Osteocyte (in vitro differentiated cells): ENCODE measurements at regions not wholly inside any gene's neighbourhood (a gene's known extent, or its start where the extent isn't known, plus 50 kb on each side); places are given as distances from the start of the nearest gene placed in this dataset.

Experiments
- DNase-seq: peaks from one replicate; pipeline ENCODE4 v3.0.0; 2021; ENCODE audit warnings: mixed read lengths; ENCODE audit not compliant: unreplicated experiment; ENCODE audit errors: extremely low spot score
- H3K27ac Mint-ChIP-seq: one replicate; pipeline ENCODE4 v1.8.0; 2021; ENCODE audit warnings: mild to moderate bottlenecking, mixed read lengths; ENCODE audit not compliant: unreplicated experiment
- H3K27me3 Mint-ChIP-seq: one replicate; pipeline ENCODE4 v1.8.0; 2021; ENCODE audit warnings: mixed read lengths; ENCODE audit not compliant: unreplicated experiment
- H3K36me3 Mint-ChIP-seq: one replicate; pipeline ENCODE4 v1.8.0; 2021; ENCODE audit warnings: mixed read lengths; ENCODE audit not compliant: unreplicated experiment
- H3K4me1 Mint-ChIP-seq: one replicate; pipeline ENCODE4 v1.8.0; 2021; ENCODE audit warnings: mixed read lengths; ENCODE audit not compliant: unreplicated experiment
- H3K4me3 Mint-ChIP-seq: one replicate; pipeline ENCODE4 v1.8.0; 2021; ENCODE audit warnings: mild to moderate bottlenecking, moderate library complexity, mixed read lengths; ENCODE audit not compliant: unreplicated experiment
- H3K9me3 Mint-ChIP-seq: one replicate; pipeline ENCODE4 v1.8.0; 2021; ENCODE audit warnings: mixed read lengths; ENCODE audit not compliant: unreplicated experiment
- CTCF ChIP-seq: fragments of 200-600 bp; sonication (generic); IDR thresholded peaks from 2 replicates; pipeline ENCODE4 v1.5.0; 2021; ENCODE audit warnings: antibody characterized with exemption, mild to moderate bottlenecking, moderate library complexity

GRCh38 chr11:104322696-104323095 is 158.7 kb upstream of the PDGFD start:
- H3K27me3 Mint-ChIP-seq: no peaks in the 10 kb centered on the region
- H3K27ac Mint-ChIP-seq: no peak overlapping the region
- no peaks in the 10 kb centered on the region for H3K36me3 Mint-ChIP-seq
- no peaks in the 10 kb centered on the region for H3K9me3 Mint-ChIP-seq
- no peak for TF ChIP-seq CTCF
- no peaks in the 10 kb centered on the region for H3K4me1 Mint-ChIP-seq
- no peak for DNase-seq
- no peak overlapping the region for H3K4me3 Mint-ChIP-seq

- H3K9me3 Mint-ChIP-seq: peaks cover 2% of the 10 kb centered on the region
- no peak for TF ChIP-seq CTCF
- H3K36me3 Mint-ChIP-seq: no peaks in the 10 kb centered on the region
- DNase-seq: no peak
- H3K27ac Mint-ChIP-seq: no peak overlapping the region
- no peaks in the 10 kb centered on the region for H3K4me1 Mint-ChIP-seq
- no peaks in the 10 kb centered on the region for H3K27me3 Mint-ChIP-seq
- no peak overlapping the region for H3K4me3 Mint-ChIP-seq
Observed at GRCh38 chr11:104320956-104321355, 157.0 kb upstream of the PDGFD start.

- Mint-ChIP-seq H3K4me3 (no peak overlapping the region), H3K4me1 (no peaks in the 10 kb centered on the region), H3K9me3 (peaks cover 3% of the 10 kb centered on the region), H3K36me3 (no peaks in the 10 kb centered on the region), H3K27ac (no peak overlapping the region), H3K27me3 (no peaks in the 10 kb centered on the region)
- no peak for TF ChIP-seq CTCF
- no peak for DNase-seq
Observed at GRCh38 chr11:104320097-104320496, 156.2 kb upstream of the PDGFD start.

- Mint-ChIP-seq H3K4me3 (no peak overlapping the region), H3K9me3 (peaks cover 3% of the 10 kb centered on the region), H3K4me1 (no peaks in the 10 kb centered on the region), H3K27ac (no peak overlapping the region), H3K27me3 (no peaks in the 10 kb centered on the region), H3K36me3 (no peaks in the 10 kb centered on the region)
- DNase-seq: no peak
- no peak for TF ChIP-seq CTCF
Observed at GRCh38 chr11:104319396-104319795, 155.4 kb upstream of the PDGFD start.

GRCh38 chr11:104306862-104307474 is 143.0 kb upstream of the PDGFD start:
- DNase-seq: no peak
- no peaks in the 10 kb centered on the region for H3K9me3 Mint-ChIP-seq
- no peaks in the 10 kb centered on the region for H3K4me1 Mint-ChIP-seq
- H3K27me3 Mint-ChIP-seq: peaks cover 4% of the 10 kb centered on the region
- H3K27ac Mint-ChIP-seq: no peak overlapping the region
- no peak overlapping the region for H3K4me3 Mint-ChIP-seq
- TF ChIP-seq CTCF: no peak
- no peaks in the 10 kb centered on the region for H3K36me3 Mint-ChIP-seq
